ENCODE measurements at regions not wholly inside any gene's neighbourhood (a gene's known extent, or its start where the extent isn't known, plus 50 kb on each side); places are given as distances from the start of the nearest gene placed in this dataset.
A peak's percentile ranks its signal among the peaks of the same experiment; 100 is the strongest.

DNA sequence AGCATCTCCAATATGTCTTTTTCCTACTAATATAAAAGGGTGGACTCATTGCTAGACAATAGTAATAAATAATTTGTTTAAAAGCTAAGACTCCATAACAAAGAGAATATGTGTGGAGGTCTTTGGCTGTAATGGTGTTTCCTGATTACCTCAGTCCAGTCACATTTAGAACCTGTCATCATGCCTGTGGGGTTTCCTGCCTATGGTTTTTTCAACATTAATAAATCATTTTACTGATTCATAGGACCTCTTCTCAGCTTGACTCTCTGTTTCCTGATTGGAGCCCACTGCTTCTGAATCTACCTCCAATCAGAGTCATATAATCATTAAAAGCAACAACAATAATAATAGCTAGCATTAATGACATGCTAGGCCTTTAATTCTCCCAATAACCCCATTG lies 52.4 kb upstream of the GNAI1 start:
- peaks cover 9% of the 10 kb centered on the region for H3K4me1 ChIP-seq (ENCODE audit: control insufficient read depth, insufficient read depth, low read length, unreplicated experiment)
- no peaks in the 10 kb centered on the region for H3K36me3 ChIP-seq (ENCODE audit: insufficient read depth, low read length)
- no peaks in the 10 kb centered on the region for H3K79me2 ChIP-seq (ENCODE audit: control insufficient read depth, insufficient read depth, low read length, unreplicated experiment)
- H3K27me3 ChIP-seq (ENCODE audit: insufficient read depth, low read length) = no peaks in the 10 kb centered on the region
- no peak overlapping the region for H2AFZ ChIP-seq (ENCODE audit: low read length, unreplicated experiment)
- H3K27ac ChIP-seq (ENCODE audit: low read depth, low read length) = no peak overlapping the region
- H3K4me3 ChIP-seq (ENCODE audit: low read depth, low read length) = no peak overlapping the region

DNA sequence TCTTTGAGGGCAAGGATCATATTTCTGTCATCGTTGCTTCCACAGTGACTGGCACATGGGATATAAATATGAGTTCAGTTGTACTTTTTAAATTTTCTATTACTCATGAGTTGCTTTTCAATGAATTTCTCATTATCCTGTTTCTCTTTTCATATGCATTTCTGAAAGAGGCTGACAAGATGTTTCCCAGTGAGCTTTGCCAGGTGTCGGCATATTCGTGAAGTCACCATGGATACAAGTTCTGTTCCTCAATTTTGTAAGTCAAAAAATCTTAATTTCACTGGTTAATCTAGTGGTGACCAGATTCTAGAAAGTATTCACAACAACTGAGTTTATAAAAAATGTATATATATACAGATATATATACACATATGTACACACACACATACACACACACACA lies 55.7 kb upstream of the GNAI1 start:
- no peaks in the 10 kb centered on the region for H3K27me3 ChIP-seq (ENCODE audit: insufficient read depth, low read length)
- peak overlapping the region; percentile 57 for H3K4me3 ChIP-seq (ENCODE audit: low read depth, low read length)
- no peaks in the 10 kb centered on the region for H3K36me3 ChIP-seq (ENCODE audit: insufficient read depth, low read length)
- H3K4me1 ChIP-seq (ENCODE audit: control insufficient read depth, insufficient read depth, low read length, unreplicated experiment) = peaks cover 7% of the 10 kb centered on the region
- H3K79me2 ChIP-seq (ENCODE audit: control insufficient read depth, insufficient read depth, low read length, unreplicated experiment) = no peaks in the 10 kb centered on the region
- H3K27ac ChIP-seq (ENCODE audit: low read depth, low read length) = peak overlapping the region; percentile 54
- peak overlapping the region; percentile 85 for H2AFZ ChIP-seq (ENCODE audit: low read length, unreplicated experiment)

- no peaks in the 10 kb centered on the region for H3K36me3 ChIP-seq (ENCODE audit: insufficient read depth, low read length)
- H2AFZ ChIP-seq (ENCODE audit: low read length, unreplicated experiment) = peak overlapping the region; percentile 85
- H3K4me1 ChIP-seq (ENCODE audit: control insufficient read depth, insufficient read depth, low read length, unreplicated experiment) = peaks cover 7% of the 10 kb centered on the region
- no peaks in the 10 kb centered on the region for H3K79me2 ChIP-seq (ENCODE audit: control insufficient read depth, insufficient read depth, low read length, unreplicated experiment)
- H3K27me3 ChIP-seq (ENCODE audit: insufficient read depth, low read length) = no peaks in the 10 kb centered on the region
- peak overlapping the region; percentile 54 for H3K27ac ChIP-seq (ENCODE audit: low read depth, low read length)
- H3K4me3 ChIP-seq (ENCODE audit: low read depth, low read length) = peak overlapping the region; percentile 57
Measured at GRCh38 chr7:80078159-80078731, 56.4 kb upstream of the GNAI1 start.

DNA sequence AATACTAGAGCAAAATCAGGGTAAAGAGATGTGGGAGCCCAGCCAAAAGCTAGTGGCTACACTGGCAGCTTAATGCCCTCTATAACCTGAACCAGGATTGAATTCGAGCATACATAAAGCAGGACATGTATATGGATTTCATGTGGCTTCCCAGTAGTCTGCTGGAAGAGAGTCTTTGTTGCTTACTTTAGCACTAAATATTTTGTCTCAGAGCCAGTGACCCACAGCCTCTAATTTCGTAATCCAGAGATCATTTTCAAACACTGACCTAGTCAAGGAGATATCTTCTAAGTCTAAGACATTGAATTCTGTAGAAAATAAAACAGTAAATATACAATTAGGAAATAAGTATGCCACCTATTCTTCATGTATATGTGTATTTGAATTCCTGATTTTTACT lies 64.2 kb upstream of the GNAI1 start:
- H3K79me2 ChIP-seq (ENCODE audit: control insufficient read depth, insufficient read depth, low read length, unreplicated experiment) = no peaks in the 10 kb centered on the region
- H3K36me3 ChIP-seq (ENCODE audit: insufficient read depth, low read length) = no peaks in the 10 kb centered on the region
- H3K4me3 ChIP-seq (ENCODE audit: low read depth, low read length) = no peak overlapping the region
- no peak overlapping the region for H2AFZ ChIP-seq (ENCODE audit: low read length, unreplicated experiment)
- H3K27me3 ChIP-seq (ENCODE audit: insufficient read depth, low read length) = no peaks in the 10 kb centered on the region
- no peak overlapping the region for H3K27ac ChIP-seq (ENCODE audit: low read depth, low read length)
- H3K4me1 ChIP-seq (ENCODE audit: control insufficient read depth, insufficient read depth, low read length, unreplicated experiment) = no peaks in the 10 kb centered on the region

DNA sequence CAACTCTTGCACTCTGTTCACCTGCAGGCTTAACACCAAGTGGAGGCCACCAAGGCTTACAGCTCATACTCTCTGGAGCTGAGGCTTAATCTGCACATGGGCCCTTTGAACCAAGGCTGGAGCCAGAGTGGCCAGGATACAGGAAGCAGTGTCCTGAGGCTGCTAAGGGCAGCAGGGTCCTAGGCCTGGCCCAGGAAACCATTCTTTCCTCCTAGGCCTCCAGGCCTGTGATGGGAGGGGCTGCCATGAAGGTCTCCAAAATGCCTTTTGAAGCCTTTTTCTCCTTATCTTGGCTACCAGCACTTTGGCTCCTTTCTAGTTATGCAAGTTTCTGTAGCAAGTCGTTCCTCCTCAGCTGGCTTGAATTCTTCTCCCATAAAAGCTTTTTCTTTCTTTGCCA lies 68.0 kb upstream of the GNAI1 start:
- H3K36me3 ChIP-seq (ENCODE audit: insufficient read depth, low read length) = no peaks in the 10 kb centered on the region
- no peak overlapping the region for H2AFZ ChIP-seq (ENCODE audit: low read length, unreplicated experiment)
- H3K4me1 ChIP-seq (ENCODE audit: control insufficient read depth, insufficient read depth, low read length, unreplicated experiment) = no peaks in the 10 kb centered on the region
- H3K79me2 ChIP-seq (ENCODE audit: control insufficient read depth, insufficient read depth, low read length, unreplicated experiment) = no peaks in the 10 kb centered on the region
- no peak overlapping the region for H3K4me3 ChIP-seq (ENCODE audit: low read depth, low read length)
- no peaks in the 10 kb centered on the region for H3K27me3 ChIP-seq (ENCODE audit: insufficient read depth, low read length)
- no peak overlapping the region for H3K27ac ChIP-seq (ENCODE audit: low read depth, low read length)

- Histone ChIP-seq H3K27me3 (ENCODE audit: insufficient read depth, low read length) (no peaks in the 10 kb centered on the region), H3K4me1 (ENCODE audit: control insufficient read depth, insufficient read depth, low read length, unreplicated experiment) (no peaks in the 10 kb centered on the region), H3K4me3 (ENCODE audit: low read depth, low read length) (0 out of 2 replicates have a peak overlapping the region, but pooled peaks have one; percentile 9), H3K36me3 (ENCODE audit: insufficient read depth, low read length) (no peaks in the 10 kb centered on the region), H2AFZ (ENCODE audit: low read length, unreplicated experiment) (peak overlapping the region; percentile 82), H3K79me2 (ENCODE audit: control insufficient read depth, insufficient read depth, low read length, unreplicated experiment) (no peaks in the 10 kb centered on the region), H3K27ac (ENCODE audit: low read depth, low read length) (no peak overlapping the region)
Measured at GRCh38 chr7:80063834-80064233, 70.8 kb upstream of the GNAI1 start.

DNA sequence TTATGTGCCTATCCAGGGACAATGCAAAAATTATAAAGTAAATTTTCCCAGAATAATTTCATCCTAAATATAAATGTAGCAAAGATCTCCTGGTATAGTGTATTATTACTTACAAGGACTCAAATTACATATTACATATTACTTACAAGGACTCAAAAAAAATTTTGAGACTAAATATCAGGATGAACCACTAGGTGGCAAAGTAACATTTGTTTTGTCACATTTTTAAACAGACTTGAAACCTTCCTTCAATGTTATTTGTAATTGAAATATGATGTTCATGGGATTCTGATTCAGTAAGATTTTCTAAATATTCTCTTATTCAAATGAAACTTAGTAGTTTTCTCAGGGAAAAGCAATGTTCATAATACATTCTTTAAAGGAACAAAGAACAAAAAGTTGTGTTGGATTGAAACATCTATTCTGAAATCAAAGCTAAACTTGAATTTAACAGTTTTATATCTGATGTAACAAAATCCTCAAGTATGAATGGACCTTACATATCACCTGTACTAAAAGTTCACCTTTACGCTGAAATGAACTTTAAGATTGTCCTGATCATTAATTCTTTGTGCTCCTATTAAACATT lies 74.3 kb upstream of the GNAI1 start:
- Histone ChIP-seq H2AFZ (ENCODE audit: low read length, unreplicated experiment) (no peak overlapping the region), H3K27me3 (ENCODE audit: insufficient read depth, low read length) (no peaks in the 10 kb centered on the region), H3K36me3 (ENCODE audit: insufficient read depth, low read length) (no peaks in the 10 kb centered on the region), H3K4me3 (ENCODE audit: low read depth, low read length) (no peak overlapping the region), H3K79me2 (ENCODE audit: control insufficient read depth, insufficient read depth, low read length, unreplicated experiment) (no peaks in the 10 kb centered on the region), H3K27ac (ENCODE audit: low read depth, low read length) (no peak overlapping the region), H3K4me1 (ENCODE audit: control insufficient read depth, insufficient read depth, low read length, unreplicated experiment) (no peaks in the 10 kb centered on the region)

GRCh38 chr7:80057488-80057887 lies 77.1 kb upstream of the GNAI1 start:
- H3K4me3 ChIP-seq (ENCODE audit: low read depth, low read length) = no peak overlapping the region
- no peak overlapping the region for H3K27ac ChIP-seq (ENCODE audit: low read depth, low read length)
- H2AFZ ChIP-seq (ENCODE audit: low read length, unreplicated experiment) = no peak overlapping the region
- H3K4me1 ChIP-seq (ENCODE audit: control insufficient read depth, insufficient read depth, low read length, unreplicated experiment) = no peaks in the 10 kb centered on the region
- H3K36me3 ChIP-seq (ENCODE audit: insufficient read depth, low read length) = no peaks in the 10 kb centered on the region
- H3K27me3 ChIP-seq (ENCODE audit: insufficient read depth, low read length) = no peaks in the 10 kb centered on the region
- no peaks in the 10 kb centered on the region for H3K79me2 ChIP-seq (ENCODE audit: control insufficient read depth, insufficient read depth, low read length, unreplicated experiment)

GRCh38 chr7:80054356-80054755 lies 80.3 kb upstream of the GNAI1 start:
- Histone ChIP-seq H3K79me2 (ENCODE audit: control insufficient read depth, insufficient read depth, low read length, unreplicated experiment) (no peaks in the 10 kb centered on the region), H3K4me3 (ENCODE audit: low read depth, low read length) (no peak overlapping the region), H3K36me3 (ENCODE audit: insufficient read depth, low read length) (no peaks in the 10 kb centered on the region), H2AFZ (ENCODE audit: low read length, unreplicated experiment) (no peak overlapping the region), H3K4me1 (ENCODE audit: control insufficient read depth, insufficient read depth, low read length, unreplicated experiment) (no peaks in the 10 kb centered on the region), H3K27me3 (ENCODE audit: insufficient read depth, low read length) (no peaks in the 10 kb centered on the region), H3K27ac (ENCODE audit: low read depth, low read length) (no peak overlapping the region)

DNA sequence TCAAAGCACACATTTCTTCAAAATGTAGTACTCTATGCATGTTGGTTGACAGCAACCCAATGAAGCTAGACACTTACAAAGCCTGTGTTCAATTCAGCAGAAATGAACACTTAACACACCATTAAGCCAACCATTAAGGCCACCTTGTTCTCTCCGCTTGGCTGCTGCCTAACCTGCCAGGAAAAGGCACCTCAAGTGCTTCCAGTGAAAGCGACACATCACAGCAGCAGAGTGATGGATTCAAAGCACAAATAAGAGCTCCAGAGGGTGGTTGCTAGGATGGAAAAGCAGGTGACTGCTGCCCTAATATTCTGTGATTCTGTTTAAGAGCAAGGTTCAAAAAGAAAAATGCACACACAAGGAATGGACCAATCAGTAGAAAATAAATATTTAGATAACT lies 81.5 kb upstream of the GNAI1 start:
- H3K4me3 ChIP-seq (ENCODE audit: low read depth, low read length) = no peak overlapping the region
- no peaks in the 10 kb centered on the region for H3K36me3 ChIP-seq (ENCODE audit: insufficient read depth, low read length)
- H3K79me2 ChIP-seq (ENCODE audit: control insufficient read depth, insufficient read depth, low read length, unreplicated experiment) = no peaks in the 10 kb centered on the region
- H3K4me1 ChIP-seq (ENCODE audit: control insufficient read depth, insufficient read depth, low read length, unreplicated experiment) = no peaks in the 10 kb centered on the region
- no peaks in the 10 kb centered on the region for H3K27me3 ChIP-seq (ENCODE audit: insufficient read depth, low read length)
- H2AFZ ChIP-seq (ENCODE audit: low read length, unreplicated experiment) = no peak overlapping the region
- no peak overlapping the region for H3K27ac ChIP-seq (ENCODE audit: low read depth, low read length)

GRCh38 chr7:80047856-80048459 lies 86.7 kb upstream of the GNAI1 start:
- Histone ChIP-seq H2AFZ (ENCODE audit: low read length, unreplicated experiment) (no peak overlapping the region), H3K4me1 (ENCODE audit: control insufficient read depth, insufficient read depth, low read length, unreplicated experiment) (no peaks in the 10 kb centered on the region), H3K36me3 (ENCODE audit: insufficient read depth, low read length) (no peaks in the 10 kb centered on the region), H3K27me3 (ENCODE audit: insufficient read depth, low read length) (no peaks in the 10 kb centered on the region), H3K4me3 (ENCODE audit: low read depth, low read length) (no peak overlapping the region), H3K27ac (ENCODE audit: low read depth, low read length) (no peak overlapping the region), H3K79me2 (ENCODE audit: control insufficient read depth, insufficient read depth, low read length, unreplicated experiment) (no peaks in the 10 kb centered on the region)

Measured in ACC112 (cell line).